Keratinocyte (primary cell): ENCODE measurements at regions not wholly inside any gene's neighbourhood (a gene's known extent, or its start where the extent isn't known, plus 50 kb on each side); places are given as distances from the start of the nearest gene placed in this dataset.

Source experiments
- EZH2 ChIP-seq: IDR thresholded peaks from one replicate; pipeline ENCODE4 v1.6.1; 2012; ENCODE audit warnings: inconsistent platforms, mild to moderate bottlenecking, low read length, moderate library complexity
- TF ChIP-seq, protein P1 (sequence below), 3 experiments: IDR thresholded peaks in 1 of 3; conservative IDR thresholded peaks in 1 of 3; optimal IDR thresholded peaks in 1 of 3; 2 replicates in 2 of 3; 3 replicates in 1 of 3; pipeline versions ENCODE3 to v1.5.1; 2011; ENCODE audit warnings: low read length in 3 of 3, mild to moderate bottlenecking in 3 of 3, moderate library complexity in 2 of 3, control low read depth in 1 of 3, inconsistent platforms in 1 of 3; ENCODE audit not compliant: insufficient read depth in 2 of 3; ENCODE audit errors: extremely low read depth in 1 of 3

DNA sequence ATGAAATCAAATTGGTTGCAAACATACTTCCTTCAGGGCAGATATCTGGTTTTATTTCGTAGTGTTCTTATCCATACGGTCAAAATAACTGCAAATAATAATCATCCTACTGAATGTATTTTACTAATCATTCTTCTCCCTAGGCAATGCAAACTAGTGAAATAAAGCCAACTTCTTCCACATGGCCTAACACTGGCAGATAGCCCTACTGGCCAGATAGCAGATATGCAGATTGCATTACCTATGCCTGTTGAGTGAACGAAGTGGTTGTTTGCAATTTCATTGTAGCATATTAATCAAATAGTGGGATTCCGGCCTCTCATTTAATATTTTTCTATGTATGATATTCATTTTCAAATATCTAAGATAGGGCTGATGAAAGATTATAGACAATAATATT is 116.2 kb downstream of the CENPF start:
- TF ChIP-seq, protein P1, sequence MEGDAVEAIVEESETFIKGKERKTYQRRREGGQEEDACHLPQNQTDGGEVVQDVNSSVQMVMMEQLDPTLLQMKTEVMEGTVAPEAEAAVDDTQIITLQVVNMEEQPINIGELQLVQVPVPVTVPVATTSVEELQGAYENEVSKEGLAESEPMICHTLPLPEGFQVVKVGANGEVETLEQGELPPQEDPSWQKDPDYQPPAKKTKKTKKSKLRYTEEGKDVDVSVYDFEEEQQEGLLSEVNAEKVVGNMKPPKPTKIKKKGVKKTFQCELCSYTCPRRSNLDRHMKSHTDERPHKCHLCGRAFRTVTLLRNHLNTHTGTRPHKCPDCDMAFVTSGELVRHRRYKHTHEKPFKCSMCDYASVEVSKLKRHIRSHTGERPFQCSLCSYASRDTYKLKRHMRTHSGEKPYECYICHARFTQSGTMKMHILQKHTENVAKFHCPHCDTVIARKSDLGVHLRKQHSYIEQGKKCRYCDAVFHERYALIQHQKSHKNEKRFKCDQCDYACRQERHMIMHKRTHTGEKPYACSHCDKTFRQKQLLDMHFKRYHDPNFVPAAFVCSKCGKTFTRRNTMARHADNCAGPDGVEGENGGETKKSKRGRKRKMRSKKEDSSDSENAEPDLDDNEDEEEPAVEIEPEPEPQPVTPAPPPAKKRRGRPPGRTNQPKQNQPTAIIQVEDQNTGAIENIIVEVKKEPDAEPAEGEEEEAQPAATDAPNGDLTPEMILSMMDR (optimal IDR thresholded peaks at IDR 0.05 in 1 of 3, IDR thresholded peaks at IDR 0.05 in 1 of 3, conservative IDR thresholded peaks at IDR 0.05 in 1 of 3; ENCODE audit: extremely low read depth in 1 of 3, insufficient read depth in 2 of 3, low read length in 3 of 3) = peak in 1 of 3 experiments; percentile 21
- no peak for TF ChIP-seq EZH2
